K562 (cell line): ENCODE measurements at regions not wholly inside any gene's neighbourhood (a gene's known extent, or its start where the extent isn't known, plus 50 kb on each side); places are given as distances from the start of the nearest gene placed in this dataset.

Experiments used
- ATAC-seq: fragments of 200-7000 bp; cut with Tn5 transposase; 3 replicates; pipeline ENCODE4 v1.9.1; 2020; ENCODE audit warnings: moderate library complexity
- BruUV-seq: library from RNA; stranded (reverse); fragments of 400-500 nt; replicated peaks from 2 replicates; lab custom pipeline; 2021; lab: Mats Ljungman, UMichigan
- CTCF ChIA-PET: fragments of 300-600 bp; formaldehyde crosslinking; extraction: SDS; loops from one replicate; lab custom pipeline; 2021; ENCODE audit warnings: low intra/inter-chr PET ratio; lab: Yijun Ruan, JAX
- POLR2A ChIA-PET: fragments of 300-600, 350-650 bp; sonication (Branson Sonifier 250); formaldehyde crosslinking; extraction: SDS; loops from one replicate; lab custom pipeline; 2021; ENCODE audit warnings: antibody characterized with exemption, inconsistent platforms; lab: Yijun Ruan, JAX
- DNase-seq, 4 experiments: peaks; one replicate each; pipeline versions ENCODE4 v3.0.0 to v3.0.0-alpha.2; 2011 to 2018; ENCODE audit warnings: low spot score in 3 of 4, mixed read lengths in 3 of 4; ENCODE audit errors: extremely low read depth in 1 of 4
- FAIRE-seq: peaks from 2 replicates; lab custom pipeline; 2011; peaks lifted over from hg19 to GRCh38; lab: Jason Lieb, UNC
- H2AFZ ChIP-seq: 2 replicates; pipeline ENCODE4 v1.6.0; 2011; ENCODE audit warnings: low read depth, low read length, control low read depth, inconsistent platforms
- H3K27ac ChIP-seq: fragments of 200-600 bp; 3 replicates; pipeline ENCODE4 v1.8.0; 2011; ENCODE audit warnings: low read depth, mild to moderate bottlenecking, control low read depth, inconsistent platforms, low read length, moderate library complexity, mixed read lengths; ENCODE audit errors: extremely low read depth
- H3K27me3 ChIP-seq, 2 experiments: fragments of 300-600 bp in 1 of 2; 2 replicates in 1 of 2; 3 replicates in 1 of 2; pipeline versions ENCODE4 v1.6.0 to v1.8.0; 2011; ENCODE audit warnings: inconsistent platforms in 2 of 2, low read length in 2 of 2, mild to moderate bottlenecking in 1 of 2, mixed read lengths in 1 of 2, moderate library complexity in 1 of 2; ENCODE audit not compliant: control insufficient read depth in 2 of 2, insufficient read depth in 2 of 2
- H3K36me3 ChIP-seq: fragments of 300-600 bp; 3 replicates; pipeline ENCODE4 v1.8.0; 2011; ENCODE audit warnings: mild to moderate bottlenecking, low read length, inconsistent platforms; ENCODE audit not compliant: control insufficient read depth, insufficient read depth
- H3K4me1 ChIP-seq, 2 experiments: fragments of 200-600 bp in 1 of 2; replicated peaks in 1 of 2; 2 replicates in 1 of 2; 3 replicates in 1 of 2; pipeline versions ENCODE4 v1.5.1 to v1.8.0; 2011; ENCODE audit warnings: inconsistent platforms in 2 of 2, low read length in 2 of 2, mild to moderate bottlenecking in 1 of 2, mixed read lengths in 1 of 2, moderate library complexity in 1 of 2; ENCODE audit not compliant: control insufficient read depth in 2 of 2, insufficient read depth in 2 of 2
- H3K4me2 ChIP-seq: 2 replicates; pipeline ENCODE4 v1.6.1; 2011; ENCODE audit warnings: low read length, control low read depth, inconsistent platforms, mixed read lengths; ENCODE audit not compliant: insufficient read depth
- H3K4me3 ChIP-seq: fragments of 200-600 bp; sonication (generic), shearing (Covaris generic); 2 replicates; pipeline ENCODE4 v1.5.1; 2016; ENCODE audit warnings: control low read depth, inconsistent platforms
- H3K79me2 ChIP-seq: fragments of 200-600 bp; 3 replicates; pipeline ENCODE4 v1.8.0; 2011; ENCODE audit warnings: low read length, inconsistent platforms; ENCODE audit not compliant: control insufficient read depth, insufficient read depth
- H3K9ac ChIP-seq, 2 experiments: 2 replicates each; pipeline versions ENCODE4 v1.6.0 to v1.6.1; 2011; ENCODE audit warnings: low read depth in 2 of 2, low read length in 2 of 2, control low read depth in 1 of 2, inconsistent platforms in 1 of 2, mild to moderate bottlenecking in 1 of 2, mixed read lengths in 1 of 2; ENCODE audit not compliant: insufficient read depth in 1 of 2
- H3K9me1 ChIP-seq: one replicate; pipeline ENCODE4 v1.6.0; 2011; ENCODE audit warnings: inconsistent platforms, mild to moderate bottlenecking, low read length, moderate library complexity; ENCODE audit not compliant: control insufficient read depth, insufficient read depth
- H3K9me3 ChIP-seq: replicated peaks from 2 replicates; pipeline ENCODE4 v1.5.1; 2011; ENCODE audit warnings: low read depth, low read length, inconsistent platforms; ENCODE audit not compliant: control insufficient read depth, insufficient read depth
- H4K20me1 ChIP-seq: replicated peaks from 2 replicates; pipeline ENCODE4 v1.6.1; 2011; ENCODE audit warnings: low read length, inconsistent platforms, mixed read lengths; ENCODE audit not compliant: control insufficient read depth, insufficient read depth
- CBFB ChIP-seq: sonication (generic); formaldehyde crosslinking; IDR thresholded peaks from 2 replicates; pipeline ENCODE4 v1.4.0; 2020; ENCODE audit warnings: mild to moderate bottlenecking, missing genetic modification reagents
- CHD4 ChIP-seq: fragments of 200-600 bp; sonication (generic); IDR thresholded peaks from 3 replicates; pipeline ENCODE4 v1.6.1; 2012; ENCODE audit warnings: low read depth, mild to moderate bottlenecking, mixed read lengths, low read length, inconsistent platforms; ENCODE audit not compliant: insufficient read depth, insufficient replicate concordance, poor library complexity, severe bottlenecking
- EGR1 ChIP-seq: fragments of 450-650 bp; conservative IDR thresholded peaks from 2 replicates; pipeline ENCODE4 v1.6.1; 2017; ENCODE audit warnings: mild to moderate bottlenecking
- MEF2D ChIP-seq: conservative IDR thresholded peaks from 2 replicates; pipeline ENCODE4 v1.6.1; 2016; ENCODE audit warnings: low read depth, missing genetic modification characterization, missing compliant biosample characterization
- POLR2AphosphoS2 ChIP-seq: IDR thresholded peaks from 2 replicates; pipeline ENCODE4 v1.6.1; 2012; ENCODE audit warnings: low read length, improper control_type of control experiment
- RBM39 ChIP-seq: fragments of 200-400 bp; formaldehyde crosslinking; optimal IDR thresholded peaks from 2 replicates; pipeline ENCODE3; 2018; ENCODE audit warnings: low read depth, low read length
- RFX1 ChIP-seq: fragments of 450-650 bp; IDR thresholded peaks from 2 replicates; pipeline ENCODE4 v1.6.1; 2016; ENCODE audit warnings: mild to moderate bottlenecking, moderate library complexity
- SLC30A9 ChIP-seq: fragments of 250-450 bp; sonication (Bioruptor Pico); IDR thresholded peaks from 2 replicates; pipeline ENCODE4 v1.8.0; 2022; ENCODE audit warnings: mild to moderate bottlenecking, moderate library complexity
- SNRNP70 ChIP-seq: fragments of 200-400 bp; formaldehyde crosslinking; optimal IDR thresholded peaks from 2 replicates; pipeline ENCODE3; 2017; ENCODE audit warnings: low read depth, low read length
- XRCC5 ChIP-seq: fragments of 200-400 bp; formaldehyde crosslinking; IDR thresholded peaks from 2 replicates; pipeline ENCODE4 v1.6.1; 2017; ENCODE audit warnings: low read depth, mild to moderate bottlenecking, low read length
- ZNF165 ChIP-seq: fragments of 250-450 bp; sonication (Bioruptor Pico); IDR thresholded peaks from 2 replicates; pipeline ENCODE4 v1.4.0; 2020; ENCODE audit warnings: borderline replicate concordance
- ZNF3 ChIP-seq: fragments of 250-450 bp; sonication (Bioruptor Pico); IDR thresholded peaks from 2 replicates; pipeline ENCODE4 v1.5.0; 2021; ENCODE audit warnings: mild to moderate bottlenecking, moderate library complexity
- ZNF347 ChIP-seq: fragments of 450-650 bp; formaldehyde crosslinking; IDR thresholded peaks from 2 replicates; pipeline ENCODE4 v1.4.0; 2020; ENCODE audit warnings: low read depth, mild to moderate bottlenecking, moderate library complexity
- WGBS: fragments of 100-300 bp; shearing (Covaris generic); methylation state at CpG from one replicate; pipeline ENCODE4 v1.1.6; 2016; ENCODE audit warnings: low coverage, mixed read lengths; ENCODE audit not compliant: insufficient coverage; ENCODE audit errors: missing lambda C conversion rate; 5-methylcytosine and 5-hydroxymethylcytosine counted together
- in situ Hi-C: fragments of 300-500 bp; cut with MboI; formaldehyde crosslinking; loops from 4 replicates; pipeline ENCODE4 v1.15.0; 2018; ENCODE audit warnings: inconsistent platforms, mixed read lengths
- intact Hi-C: fragments of 100-400 bp; cut with micrococcal nuclease; formaldehyde crosslinking; loops from 2 replicates; pipeline ENCODE4 v1.14.2; 2022
- TF ChIP-seq, protein P1 (sequence below): IDR thresholded peaks from 2 replicates; pipeline ENCODE4 v1.6.1; 2016; ENCODE audit warnings: missing genetic modification characterization, missing compliant biosample characterization
- TF ChIP-seq, protein P2 (sequence below): sonication (generic); IDR thresholded peaks from 2 replicates; pipeline ENCODE4 v1.6.1; 2016
- TF ChIP-seq, protein P3 (sequence below): fragments of 250-450 bp; sonication (Bioruptor Pico); IDR thresholded peaks from 2 replicates; pipeline ENCODE4 v1.5.0; 2021; ENCODE audit warnings: mild to moderate bottlenecking, moderate library complexity

DNA sequence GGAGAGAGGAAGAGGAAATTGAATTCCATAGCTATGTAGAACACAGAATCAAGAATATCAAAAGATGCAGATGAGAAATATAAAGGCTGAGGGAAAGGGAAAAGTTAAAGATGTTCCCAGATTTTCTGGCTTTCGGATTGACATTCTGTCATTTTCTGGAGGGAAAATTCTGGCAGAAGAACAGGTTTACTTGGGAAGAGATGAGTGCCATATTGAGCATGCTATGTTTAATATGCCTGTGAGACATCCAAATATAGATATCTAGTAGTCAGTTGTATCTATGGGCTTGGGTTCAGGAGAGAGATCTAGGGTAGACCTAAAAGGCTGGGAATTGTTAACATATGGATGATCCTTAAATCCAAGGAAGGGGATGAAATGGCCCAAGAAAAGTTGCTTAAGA lies 181.9 kb upstream of the ARG1 start (continued):
- TF ChIP-seq, protein P1, sequence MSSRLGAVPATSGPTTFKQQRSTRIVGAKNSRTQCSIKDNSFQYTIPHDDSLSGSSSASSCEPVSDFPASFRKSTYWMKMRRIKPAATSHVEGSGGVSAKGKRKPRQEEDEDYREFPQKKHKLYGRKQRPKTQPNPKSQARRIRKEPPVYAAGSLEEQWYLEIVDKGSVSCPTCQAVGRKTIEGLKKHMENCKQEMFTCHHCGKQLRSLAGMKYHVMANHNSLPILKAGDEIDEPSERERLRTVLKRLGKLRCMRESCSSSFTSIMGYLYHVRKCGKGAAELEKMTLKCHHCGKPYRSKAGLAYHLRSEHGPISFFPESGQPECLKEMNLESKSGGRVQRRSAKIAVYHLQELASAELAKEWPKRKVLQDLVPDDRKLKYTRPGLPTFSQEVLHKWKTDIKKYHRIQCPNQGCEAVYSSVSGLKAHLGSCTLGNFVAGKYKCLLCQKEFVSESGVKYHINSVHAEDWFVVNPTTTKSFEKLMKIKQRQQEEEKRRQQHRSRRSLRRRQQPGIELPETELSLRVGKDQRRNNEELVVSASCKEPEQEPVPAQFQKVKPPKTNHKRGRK (tag) = no peak
- TF ChIP-seq ZNF3 (CRISPR knock-in tag) (no peak), ZNF165 (CRISPR knock-in tag) (no peak)

DNA sequence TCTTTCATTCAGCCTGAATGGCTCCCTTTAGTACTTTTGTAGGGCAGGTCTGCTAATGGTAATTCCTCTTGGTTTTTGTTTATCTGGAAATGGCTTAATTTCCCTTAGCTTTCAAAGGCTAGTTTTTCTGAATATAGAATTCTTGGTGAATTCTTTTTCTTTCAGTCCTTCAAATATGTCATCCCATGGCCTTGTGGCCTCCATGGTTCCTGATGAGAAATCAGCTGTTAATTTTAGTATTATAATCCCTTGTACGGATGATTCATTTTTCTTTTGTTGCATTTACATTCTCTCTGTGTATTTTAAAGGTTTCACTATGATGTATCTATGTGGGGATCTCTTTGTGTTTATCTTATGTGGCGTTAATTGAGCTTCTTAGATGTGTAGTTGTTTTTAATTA lies 179.6 kb upstream of the ARG1 start:
- Histone ChIP-seq H2AFZ (no peak overlapping the region), H3K27ac (no peak overlapping the region), H3K4me2 (no peak overlapping the region), H3K79me2 (no peaks in the 10 kb centered on the region), H4K20me1 (no peaks in the 10 kb centered on the region), H3K9ac (no peak overlapping the region), H3K9me1 (no peaks in the 10 kb centered on the region), H3K36me3 (no peaks in the 10 kb centered on the region), H3K9me3 (no peaks in the 10 kb centered on the region), H3K4me1 (no peaks in the 10 kb centered on the region), H3K4me3 (no peak overlapping the region), H3K27me3 (no peaks in the 10 kb centered on the region)
- FAIRE-seq (no peak), ATAC-seq (no peak), DNase-seq (no peak)
- WGBS = 0% methylated on average over 2 of the region's 2 CpGs
- in situ Hi-C loops (no loop called here), intact Hi-C loops (no loop called here)
- POLR2A ChIA-PET = no interaction called here
- CTCF ChIA-PET = no interaction called here
- BruUV-seq = no TSS peak
- TF ChIP-seq RFX1 (no peak), XRCC5 (no peak), EGR1 (no peak), SNRNP70 (no peak), POLR2AphosphoS2 (no peak), CBFB (no peak), MEF2D (tag) (no peak), ZNF347 (CRISPR knock-in tag) (no peak), SLC30A9 (no peak), CHD4 (no peak), RBM39 (no peak)
- TF ChIP-seq, protein P2, sequence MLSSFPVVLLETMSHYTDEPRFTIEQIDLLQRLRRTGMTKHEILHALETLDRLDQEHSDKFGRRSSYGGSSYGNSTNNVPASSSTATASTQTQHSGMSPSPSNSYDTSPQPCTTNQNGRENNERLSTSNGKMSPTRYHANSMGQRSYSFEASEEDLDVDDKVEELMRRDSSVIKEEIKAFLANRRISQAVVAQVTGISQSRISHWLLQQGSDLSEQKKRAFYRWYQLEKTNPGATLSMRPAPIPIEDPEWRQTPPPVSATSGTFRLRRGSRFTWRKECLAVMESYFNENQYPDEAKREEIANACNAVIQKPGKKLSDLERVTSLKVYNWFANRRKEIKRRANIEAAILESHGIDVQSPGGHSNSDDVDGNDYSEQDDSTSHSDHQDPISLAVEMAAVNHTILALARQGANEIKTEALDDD = no peak
- TF ChIP-seq, protein P3, sequence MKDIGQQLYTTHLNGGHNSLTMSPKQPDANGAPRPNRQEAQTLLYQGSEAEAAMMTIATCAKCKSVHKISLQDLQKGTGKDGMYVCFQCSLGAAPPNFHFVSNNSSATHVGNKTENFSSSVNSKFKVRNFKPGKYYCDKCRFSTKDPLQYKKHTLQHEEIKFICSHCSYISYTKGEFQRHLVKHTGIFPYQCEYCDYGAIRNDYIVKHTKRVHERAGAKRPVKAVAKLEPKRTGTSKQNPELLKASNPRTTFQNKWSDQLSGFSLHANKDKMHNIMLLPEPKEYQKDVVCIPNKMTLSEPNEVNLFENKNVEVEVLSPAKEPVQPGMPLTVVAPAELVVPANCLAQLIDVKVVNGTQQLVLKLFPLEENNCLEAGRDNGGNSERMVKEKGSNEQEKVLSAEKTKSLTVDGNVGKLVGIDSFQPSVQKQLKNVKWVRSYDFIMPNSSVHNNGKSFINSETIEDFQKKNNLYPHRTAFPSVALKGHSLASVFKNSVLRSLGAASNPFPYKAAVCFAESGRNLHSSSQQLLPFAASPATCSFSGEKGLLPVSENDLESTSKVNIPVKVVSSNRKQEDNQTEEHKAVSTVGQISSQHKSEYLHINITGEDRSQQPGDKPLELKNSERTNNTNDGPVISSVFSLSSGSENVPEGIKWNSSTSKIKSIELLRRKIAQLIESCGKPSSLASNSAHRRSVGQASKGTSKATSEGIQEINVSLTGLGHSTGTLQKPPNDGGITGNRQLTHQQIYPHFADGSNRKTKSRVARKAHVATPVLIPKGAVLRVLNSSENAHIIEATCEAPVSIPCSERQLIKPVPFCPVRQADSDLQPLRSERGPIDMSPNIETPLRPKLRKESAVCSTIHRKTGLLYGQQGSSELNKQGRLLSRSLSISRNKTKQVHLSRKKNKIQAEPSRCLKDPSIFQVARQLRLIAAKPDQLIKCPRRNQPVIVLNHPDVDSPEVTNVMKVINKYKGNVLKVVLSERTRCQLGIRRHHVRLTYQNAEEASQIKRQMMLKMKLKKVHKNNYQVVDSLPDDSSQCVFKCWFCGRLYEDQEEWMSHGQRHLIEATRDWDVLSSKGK (CRISPR knock-in tag) = no peak
